ENCODE measurements at regions not wholly inside any gene's neighbourhood (a gene's known extent, or its start where the extent isn't known, plus 50 kb on each side); places are given as distances from the start of the nearest gene placed in this dataset.

GRCh38 chr10:55766212-55766611 lies 594.8 kb downstream of the ZWINT start:
- TF ChIP-seq CTCF (IDR thresholded peaks at IDR 0.05 in 2 of 3, conservative IDR thresholded peaks at IDR 0.05 in 1 of 3; ENCODE audit: control insufficient read depth in 2 of 3, extremely low read depth in 1 of 3, insufficient read depth in 1 of 3, low read depth in 3 of 3, low read length in 3 of 3), result no peak
- TF ChIP-seq SMC3 (IDR thresholded peaks at IDR 0.05; ENCODE audit: borderline replicate concordance, low read length), result no peak
- TF ChIP-seq CEBPB (IDR thresholded peaks at IDR 0.05; ENCODE audit: borderline replicate concordance in 1 of 2, low read depth in 2 of 2, low read length in 2 of 2), result no peak
- no peak for TF ChIP-seq BCLAF1 (IDR thresholded peaks at IDR 0.05)
- no peak for TF ChIP-seq SUZ12 (IDR thresholded peaks at IDR 0.05; ENCODE audit: unreplicated experiment)
- TF ChIP-seq SMAD5 (IDR thresholded peaks at IDR 0.05; ENCODE audit: low read depth), result no peak
